H9 (cell line): ENCODE measurements at regions not wholly inside any gene's neighbourhood (a gene's known extent, or its start where the extent isn't known, plus 50 kb on each side); places are given as distances from the start of the nearest gene placed in this dataset.

Experiments
- DNase-seq: peaks from one replicate; pipeline ENCODE4 v3.0.0-alpha.2; 2017
- H2AFZ ChIP-seq: one replicate; pipeline ENCODE4 v1.6.1; 2013; ENCODE audit warnings: mild to moderate bottlenecking, low read length, control low read depth, moderate library complexity
- H2AK5ac ChIP-seq: 2 replicates; pipeline ENCODE4 v1.6.1; 2013; ENCODE audit warnings: low read length, control low read depth, mixed read lengths; ENCODE audit not compliant: insufficient read length
- H2BK120ac ChIP-seq: one replicate; pipeline ENCODE4 v1.6.1; 2013; ENCODE audit warnings: low read depth, mild to moderate bottlenecking, low read length, control low read depth, inconsistent platforms; ENCODE audit not compliant: poor library complexity, severe bottlenecking
- H2BK12ac ChIP-seq: 2 replicates; pipeline ENCODE4 v1.6.1; 2013; ENCODE audit warnings: low read length, control low read depth, mixed read lengths, low read depth; ENCODE audit not compliant: insufficient read length
- H2BK15ac ChIP-seq: 2 replicates; pipeline ENCODE4 v1.6.1; 2013; ENCODE audit warnings: low read depth, low read length, control low read depth
- H2BK20ac ChIP-seq: one replicate; pipeline ENCODE4 v1.6.1; 2013; ENCODE audit warnings: low read depth, mild to moderate bottlenecking, low read length, control low read depth, inconsistent platforms; ENCODE audit not compliant: poor library complexity, severe bottlenecking
- H2BK5ac ChIP-seq: 2 replicates; pipeline ENCODE4 v1.6.1; 2013; ENCODE audit warnings: low read length, control low read depth, mixed read lengths; ENCODE audit not compliant: insufficient read length
- H3K14ac ChIP-seq: 2 replicates; pipeline ENCODE4 v1.6.1; 2013; ENCODE audit warnings: low read length, control low read depth; ENCODE audit not compliant: insufficient read depth
- H3K18ac ChIP-seq: 2 replicates; pipeline ENCODE4 v1.6.1; 2013; ENCODE audit warnings: low read depth, mild to moderate bottlenecking, mixed read lengths, low read length, control low read depth; ENCODE audit not compliant: insufficient read length
- H3K23ac ChIP-seq: 2 replicates; pipeline ENCODE4 v1.6.1; 2013; ENCODE audit warnings: low read length, control low read depth, mixed read lengths, low read depth; ENCODE audit not compliant: insufficient read length
- H3K23me2 ChIP-seq: 2 replicates; pipeline ENCODE4 v1.6.1; 2013; ENCODE audit warnings: low read depth, mild to moderate bottlenecking, mixed read lengths, low read length, control low read depth; ENCODE audit not compliant: insufficient read length, poor library complexity, severe bottlenecking
- H3K27ac ChIP-seq: 2 replicates; pipeline ENCODE4 v1.5.1; 2013; ENCODE audit warnings: low read length, control low read depth, mixed read lengths, low read depth; ENCODE audit not compliant: insufficient read length
- H3K27me3 ChIP-seq: 2 replicates; pipeline ENCODE4 v1.6.1; 2013; ENCODE audit warnings: low read length, control low read depth, inconsistent platforms; ENCODE audit not compliant: insufficient read depth
- H3K4ac ChIP-seq: 2 replicates; pipeline ENCODE4 v1.6.1; 2013; ENCODE audit warnings: low read depth, mild to moderate bottlenecking, control low read depth, inconsistent platforms, low read length, moderate library complexity
- H3K4me1 ChIP-seq: 2 replicates; pipeline ENCODE4 v1.6.1; 2013; ENCODE audit warnings: low read length, control low read depth, inconsistent platforms; ENCODE audit not compliant: insufficient read depth
- H3K4me2 ChIP-seq: 2 replicates; pipeline ENCODE4 v1.6.1; 2013; ENCODE audit warnings: low read length, control low read depth, mixed read lengths; ENCODE audit not compliant: insufficient read length, insufficient read depth
- H3K56ac ChIP-seq: 2 replicates; pipeline ENCODE4 v1.6.1; 2013; ENCODE audit warnings: low read depth, mild to moderate bottlenecking, mixed read lengths, low read length, control low read depth; ENCODE audit not compliant: insufficient read length
- H3K79me1 ChIP-seq: 2 replicates; pipeline ENCODE4 v1.6.1; 2013; ENCODE audit warnings: low read depth, mild to moderate bottlenecking, moderate library complexity, low read length, control low read depth, inconsistent platforms; ENCODE audit not compliant: insufficient read depth, poor library complexity, severe bottlenecking
- H3K79me2 ChIP-seq: 2 replicates; pipeline ENCODE4 v1.6.1; 2013; ENCODE audit warnings: low read length, control low read depth, inconsistent platforms; ENCODE audit not compliant: insufficient read depth
- H3K9ac ChIP-seq: 2 replicates; pipeline ENCODE4 v1.6.1; 2013; ENCODE audit warnings: low read length, control low read depth, mixed read lengths; ENCODE audit not compliant: insufficient read length; ENCODE audit errors: extremely low read depth
- H3K9me3 ChIP-seq: one replicate; pipeline ENCODE4 v1.6.1; 2013; ENCODE audit warnings: low read depth, low read length, inconsistent platforms; ENCODE audit not compliant: control insufficient read depth
- H3T11ph ChIP-seq: one replicate; pipeline ENCODE4 v1.6.1; 2013; ENCODE audit warnings: mild to moderate bottlenecking, low read length, control low read depth, inconsistent platforms
- H4K20me1 ChIP-seq: one replicate; pipeline ENCODE4 v1.6.1; 2013; ENCODE audit not compliant: control insufficient read depth, insufficient read length, insufficient read depth
- H4K5ac ChIP-seq: 2 replicates; pipeline ENCODE4 v1.6.1; 2013; ENCODE audit warnings: low read depth, mild to moderate bottlenecking, mixed read lengths, low read length, control low read depth; ENCODE audit not compliant: insufficient read length
- H4K8ac ChIP-seq: replicated peaks from 2 replicates; pipeline ENCODE4 v1.6.1; 2013; ENCODE audit warnings: low read length, control low read depth, mixed read lengths, low read depth; ENCODE audit not compliant: insufficient read length
- H4K91ac ChIP-seq: 2 replicates; pipeline ENCODE4 v1.6.1; 2013; ENCODE audit warnings: low read depth, mild to moderate bottlenecking, moderate library complexity, mixed read lengths, low read length, control low read depth; ENCODE audit not compliant: insufficient read length
- H3K27ac Mint-ChIP-seq, 3 experiments: 2 replicates in 2 of 3; 3 replicates in 1 of 3; pipeline ENCODE4 v1.8.0; 2020 to 2021; ENCODE audit warnings: mixed read lengths in 3 of 3, mild to moderate bottlenecking in 1 of 3, moderate library complexity in 1 of 3
- H3K27me3 Mint-ChIP-seq: 2 replicates; pipeline ENCODE4 v1.8.0; 2021; ENCODE audit warnings: low read depth, mild to moderate bottlenecking, moderate library complexity, mixed read lengths
- H3K36me3 Mint-ChIP-seq, 3 experiments: 2 replicates in 2 of 3; 3 replicates in 1 of 3; pipeline ENCODE4 v1.8.0; 2020 to 2021; ENCODE audit warnings: low read depth in 3 of 3, mixed read lengths in 3 of 3; ENCODE audit not compliant: insufficient read depth in 1 of 3
- H3K4me1 Mint-ChIP-seq, 2 experiments: 2 replicates each; pipeline ENCODE4 v1.8.0; 2020; ENCODE audit warnings: mixed read lengths in 2 of 2
- H3K4me3 Mint-ChIP-seq, 2 experiments: 2 replicates in 1 of 2; 3 replicates in 1 of 2; pipeline ENCODE4 v1.8.0; 2020 to 2021; ENCODE audit warnings: mild to moderate bottlenecking in 2 of 2, mixed read lengths in 2 of 2, moderate library complexity in 1 of 2
- H3K9me3 Mint-ChIP-seq, 2 experiments: 2 replicates in 1 of 2; 3 replicates in 1 of 2; pipeline ENCODE4 v1.8.0; 2020; ENCODE audit warnings: mild to moderate bottlenecking in 2 of 2, mixed read lengths in 2 of 2, moderate library complexity in 1 of 2
- WGBS: extraction: QIAGEN DNeasy Blood & Tissue Kit; methylation state at CpG from one replicate; pipeline ENCODE4 v1.1.7; 2013; ENCODE audit warnings: missing lambda C conversion rate, low lambda C conversion rate, mixed read lengths; ENCODE audit not compliant: insufficient read length; ENCODE audit errors: extremely low coverage; 5-methylcytosine and 5-hydroxymethylcytosine counted together
- TF ChIP-seq, protein P1 (sequence below): fragments of 200-600 bp; sonication (generic); conservative IDR thresholded peaks from 3 replicates; pipeline ENCODE4 v1.8.0; 2021; ENCODE audit warnings: antibody characterized with exemption, mild to moderate bottlenecking

DNA sequence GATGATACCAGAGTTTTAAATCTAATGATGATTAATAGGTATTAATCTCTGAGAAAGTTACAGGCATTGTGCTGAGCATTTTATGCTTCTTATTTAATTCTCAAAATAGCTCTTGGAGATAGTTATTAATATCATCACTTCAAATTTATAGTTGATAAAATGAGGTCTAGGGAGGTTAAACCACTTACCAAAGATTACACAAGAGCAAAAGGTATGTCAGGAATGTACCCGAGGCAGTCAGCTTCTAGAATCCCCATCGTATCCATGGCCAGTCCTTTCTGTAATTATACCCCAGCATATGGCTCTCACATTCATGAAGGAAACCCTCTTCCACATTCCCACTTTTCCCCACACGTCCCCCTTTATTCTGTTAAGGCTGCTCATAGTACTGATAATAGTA lies 421.3 kb downstream of the PYDC2 start:
- Histone ChIP-seq H2BK20ac (no peak overlapping the region), H3K79me2 (no peaks in the 10 kb centered on the region), H3K79me1 (no peaks in the 10 kb centered on the region), H3K9ac (no peak overlapping the region), H3K23me2 (no peaks in the 10 kb centered on the region), H4K5ac (no peak overlapping the region), H4K8ac (no peak overlapping the region), H2BK15ac (no peak overlapping the region), H3K27ac (no peak overlapping the region), H4K91ac (no peak overlapping the region), H2AK5ac (no peak overlapping the region), H3K23ac (no peak overlapping the region), H2AFZ (no peak overlapping the region), H4K20me1 (no peaks in the 10 kb centered on the region), H2BK5ac (no peak overlapping the region), H3K4ac (no peak overlapping the region), H3K27me3 (no peaks in the 10 kb centered on the region), H3K14ac (no peak overlapping the region), H2BK120ac (no peak overlapping the region), H2BK12ac (no peak overlapping the region), H3K9me3 (no peaks in the 10 kb centered on the region), H3K4me1 (no peaks in the 10 kb centered on the region), H3K56ac (no peak overlapping the region), H3K4me2 (no peak overlapping the region), H3T11ph (no peak overlapping the region), H3K18ac (no peak overlapping the region)
- TF ChIP-seq, protein P1, sequence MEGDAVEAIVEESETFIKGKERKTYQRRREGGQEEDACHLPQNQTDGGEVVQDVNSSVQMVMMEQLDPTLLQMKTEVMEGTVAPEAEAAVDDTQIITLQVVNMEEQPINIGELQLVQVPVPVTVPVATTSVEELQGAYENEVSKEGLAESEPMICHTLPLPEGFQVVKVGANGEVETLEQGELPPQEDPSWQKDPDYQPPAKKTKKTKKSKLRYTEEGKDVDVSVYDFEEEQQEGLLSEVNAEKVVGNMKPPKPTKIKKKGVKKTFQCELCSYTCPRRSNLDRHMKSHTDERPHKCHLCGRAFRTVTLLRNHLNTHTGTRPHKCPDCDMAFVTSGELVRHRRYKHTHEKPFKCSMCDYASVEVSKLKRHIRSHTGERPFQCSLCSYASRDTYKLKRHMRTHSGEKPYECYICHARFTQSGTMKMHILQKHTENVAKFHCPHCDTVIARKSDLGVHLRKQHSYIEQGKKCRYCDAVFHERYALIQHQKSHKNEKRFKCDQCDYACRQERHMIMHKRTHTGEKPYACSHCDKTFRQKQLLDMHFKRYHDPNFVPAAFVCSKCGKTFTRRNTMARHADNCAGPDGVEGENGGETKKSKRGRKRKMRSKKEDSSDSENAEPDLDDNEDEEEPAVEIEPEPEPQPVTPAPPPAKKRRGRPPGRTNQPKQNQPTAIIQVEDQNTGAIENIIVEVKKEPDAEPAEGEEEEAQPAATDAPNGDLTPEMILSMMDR, result no peak
- Mint-ChIP-seq H3K27ac (peak overlapping the region in 1 of 3 experiments; percentile 82; a peak in 1 of 7 replicates), H3K4me3 (no peak overlapping the region), H3K27me3 (no peaks in the 10 kb centered on the region), H3K9me3 (no peaks in the 10 kb centered on the region), H3K36me3 (no peaks in the 10 kb centered on the region; a peak in 2 of 7 replicates), H3K4me1 (peaks cover 4 to 9% of the 10 kb centered on the region in 2 experiments; a peak in 3 of 4 replicates)
- no CpG with 5 or more reads among the region's 3 CpGs for WGBS
- DNase-seq, result no peak
